K562 (cell line): ENCODE measurements at regions not wholly inside any gene's neighbourhood (a gene's known extent, or its start where the extent isn't known, plus 50 kb on each side); places are given as distances from the start of the nearest gene placed in this dataset.

Source experiments
- ATF2 ChIP-seq: sonication (generic); formaldehyde crosslinking; IDR thresholded peaks from 2 replicates; pipeline ENCODE4 v1.8.1; 2022; ENCODE audit warnings: missing genetic modification reagents
- BRCA1 ChIP-seq, 2 experiments: fragments of 450-650 bp in 1 of 2; sonication (generic) in 1 of 2; formaldehyde crosslinking in 1 of 2; IDR thresholded peaks; 2 replicates each; pipeline versions ENCODE4 v1.5.0 to v1.6.1; 2017 to 2020; ENCODE audit warnings: mild to moderate bottlenecking in 1 of 2, missing genetic modification reagents in 1 of 2
- CHD4 ChIP-seq: fragments of 200-600 bp; sonication (generic); IDR thresholded peaks from 3 replicates; pipeline ENCODE4 v1.6.1; 2012; ENCODE audit warnings: low read depth, mild to moderate bottlenecking, mixed read lengths, low read length, inconsistent platforms; ENCODE audit not compliant: insufficient read depth, insufficient replicate concordance, poor library complexity, severe bottlenecking
- CTCF ChIP-seq, 3 experiments: IDR thresholded peaks in 2 of 3; conservative IDR thresholded peaks in 1 of 3; 2 replicates each; pipeline ENCODE4 v1.5.1; 2011 to 2012; ENCODE audit warnings: low read length in 3 of 3, mild to moderate bottlenecking in 3 of 3, control low read depth in 2 of 3, improper control_type of control experiment in 1 of 3, inconsistent platforms in 1 of 3, low read depth in 1 of 3, mixed read lengths in 1 of 3, moderate library complexity in 1 of 3; ENCODE audit not compliant: insufficient read depth in 2 of 3
- DACH1 ChIP-seq: fragments of 450-650 bp; IDR thresholded peaks from 2 replicates; pipeline ENCODE4 v1.6.1; 2018; ENCODE audit not compliant: partially characterized antibody
- EGR1 ChIP-seq: fragments of 450-650 bp; conservative IDR thresholded peaks from 2 replicates; pipeline ENCODE4 v1.6.1; 2017; ENCODE audit warnings: mild to moderate bottlenecking
- EZH2 ChIP-seq: IDR thresholded peaks from 2 replicates; pipeline ENCODE4 v1.6.1; 2012; ENCODE audit warnings: low read depth, mild to moderate bottlenecking, inconsistent platforms, low read length, borderline replicate concordance
- MAFF ChIP-seq: IDR thresholded peaks from 2 replicates; pipeline ENCODE4 v1.6.1; 2012; ENCODE audit warnings: low read length, improper control_type of control experiment
- POLR2A ChIP-seq: fragments of 450-650 bp; conservative IDR thresholded peaks from 2 replicates; pipeline ENCODE4 v1.6.1; 2016
- RAD21 ChIP-seq, 2 experiments: fragments of 250-450 bp in 1 of 2; fragments of 450-650 bp in 1 of 2; sonication (Bioruptor Pico) in 1 of 2; formaldehyde crosslinking in 1 of 2; IDR thresholded peaks in 1 of 2; conservative IDR thresholded peaks in 1 of 2; 2 replicates each; pipeline versions ENCODE4 v1.4.0 to v1.8.0; 2020 to 2022; ENCODE audit warnings: mild to moderate bottlenecking in 2 of 2, moderate library complexity in 1 of 2
- TARDBP ChIP-seq: fragments of 450-650 bp; IDR thresholded peaks from 2 replicates; pipeline ENCODE4 v1.6.1; 2016
- ZNF277 ChIP-seq: fragments of 250-450 bp; sonication (Bioruptor Pico); IDR thresholded peaks from 2 replicates; pipeline ENCODE4 v1.8.0; 2022; ENCODE audit warnings: inconsistent platforms, mild to moderate bottlenecking, moderate library complexity, borderline replicate concordance

GRCh38 chr12:91912178-91912577 lies 233.5 kb downstream of the BTG1 start:
- TF ChIP-seq DACH1 (no peak), TARDBP (no peak), ATF2 (CRISPR knock-in tag) (no peak), RAD21 (CRISPR knock-in tag; conservative IDR thresholded peaks at IDR 0.05 in 1 of 2, IDR thresholded peaks at IDR 0.05 in 1 of 2) (no peak), CTCF (IDR thresholded peaks at IDR 0.05 in 2 of 3, conservative IDR thresholded peaks at IDR 0.05 in 1 of 3; ENCODE audit: insufficient read depth in 2 of 3, low read depth in 1 of 3, low read length in 3 of 3) (no peak), EZH2 (no peak), EGR1 (no peak), ZNF277 (CRISPR knock-in tag) (no peak), CHD4 (no peak), BRCA1 (IDR thresholded peaks at IDR 0.05) (no peak), BRCA1 (CRISPR knock-in tag; IDR thresholded peaks at IDR 0.05) (no peak), MAFF (no peak), POLR2A (no peak)
